ENCODE measurements at regions not wholly inside any gene's neighbourhood (a gene's known extent, or its start where the extent isn't known, plus 50 kb on each side); places are given as distances from the start of the nearest gene placed in this dataset.

DNA sequence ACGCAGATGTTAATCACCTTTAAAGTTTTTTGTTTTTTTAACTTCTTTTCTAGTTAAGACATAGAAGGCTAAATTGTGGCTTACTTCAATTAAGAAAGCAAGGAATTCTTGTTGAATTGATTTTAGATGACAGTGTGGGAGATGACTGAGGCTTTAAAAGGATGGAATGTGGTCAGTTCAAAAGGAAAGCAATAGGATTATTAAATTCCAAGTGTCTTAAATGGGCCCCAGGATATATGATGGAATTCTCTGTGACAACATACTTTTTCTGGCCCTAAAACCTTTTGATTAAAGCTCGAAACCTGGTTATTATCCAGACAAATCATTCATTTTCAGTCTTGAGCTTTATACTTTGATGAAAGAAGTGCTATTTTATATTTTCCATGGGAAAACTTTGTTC lies 179.0 kb upstream of the TMEFF2 start:
- no peak for DNase-seq

DNA sequence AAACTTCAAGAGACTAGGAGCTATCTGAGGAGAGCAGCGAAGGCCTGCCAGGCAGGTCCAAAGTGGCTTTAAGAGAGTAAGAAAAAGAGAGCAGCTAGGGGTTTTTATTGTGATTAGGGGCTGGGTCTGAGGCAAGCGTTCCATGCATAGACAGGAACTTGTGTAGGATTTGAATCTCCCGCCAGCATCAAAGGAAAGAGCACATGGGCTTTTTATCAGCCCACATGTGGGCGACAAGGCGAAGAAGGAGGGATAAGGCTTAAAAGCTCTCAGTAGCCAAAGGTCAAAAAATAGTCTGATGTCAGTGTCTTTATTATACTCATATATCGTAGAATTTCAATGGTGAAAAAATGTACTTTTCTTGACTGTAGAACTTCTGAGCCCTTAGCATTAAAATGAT lies 178.5 kb upstream of the TMEFF2 start:
- no peak for DNase-seq

DNA sequence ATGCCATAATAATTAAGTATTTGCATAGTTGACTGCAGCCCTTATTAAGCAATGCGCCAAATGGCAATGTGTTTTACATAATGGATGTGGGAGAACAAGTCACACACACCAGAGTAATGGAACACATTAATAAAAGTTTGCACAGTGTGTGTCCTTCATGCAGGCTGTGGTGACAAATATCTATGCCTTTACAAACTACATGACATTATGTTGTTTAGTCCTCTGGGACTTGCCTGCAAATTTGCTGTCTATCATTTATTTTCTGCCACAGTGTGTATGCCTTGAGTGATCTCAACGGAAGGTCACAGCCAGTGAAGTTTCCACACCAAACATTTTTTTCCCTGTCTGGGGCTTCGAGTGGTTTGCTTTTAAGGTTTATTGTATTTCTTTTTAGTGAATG lies 175.2 kb upstream of the TMEFF2 start:
- no peak for DNase-seq

DNA sequence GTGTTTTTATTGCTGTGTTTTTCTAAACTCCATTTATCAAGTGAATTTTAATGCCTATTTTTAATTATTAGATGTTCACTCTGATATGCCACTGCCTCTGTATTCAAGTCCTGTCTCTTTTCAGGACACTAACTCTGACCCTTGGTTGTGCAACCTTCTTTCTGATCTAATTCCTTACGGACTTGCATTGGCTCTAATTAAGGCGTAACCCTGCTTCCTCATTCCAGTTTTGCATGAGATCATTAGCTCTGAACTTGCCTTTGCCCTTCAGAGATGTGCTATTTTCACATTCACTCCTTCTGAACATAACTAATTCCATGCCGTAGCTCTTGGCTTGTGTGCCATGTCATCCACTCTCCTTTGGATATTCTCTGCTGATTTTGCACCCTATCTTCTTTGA lies 162.5 kb upstream of the TMEFF2 start:
- no peak for DNase-seq

DNA sequence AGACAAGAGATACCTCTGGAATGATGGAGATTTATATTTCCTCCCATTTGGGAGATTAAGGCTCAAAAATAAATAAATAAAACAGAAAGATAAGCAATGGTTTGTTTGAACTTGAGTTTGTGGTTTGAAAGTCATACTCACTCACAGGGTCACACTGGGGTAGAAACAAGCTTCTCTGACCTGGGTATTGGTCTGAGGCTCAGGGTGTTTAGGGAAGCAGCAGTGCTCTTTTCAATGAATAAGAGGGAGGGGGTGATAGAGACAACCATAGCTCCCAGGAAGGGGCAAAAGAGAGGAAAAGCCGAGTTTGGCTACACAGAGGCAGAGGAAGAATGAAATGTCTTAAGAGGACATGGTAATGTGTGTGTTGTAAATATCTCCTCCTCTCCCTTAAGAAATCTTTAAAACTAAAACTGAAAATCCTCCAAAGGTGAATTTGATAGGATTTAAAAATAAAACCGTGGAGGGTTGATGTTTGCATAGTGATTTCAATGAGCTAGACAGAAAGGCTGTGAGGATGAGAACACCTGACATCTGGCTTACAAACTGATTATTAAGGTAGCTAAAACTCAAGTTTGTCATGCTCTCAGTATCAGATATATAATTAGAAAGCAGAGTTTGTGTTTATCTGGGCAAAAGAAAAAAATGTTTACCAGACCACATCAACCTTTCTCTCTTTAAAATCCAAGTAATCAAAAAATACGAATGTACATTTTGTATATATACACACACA lies 159.9 kb upstream of the TMEFF2 start:
- DNase-seq, result no peak

DNA sequence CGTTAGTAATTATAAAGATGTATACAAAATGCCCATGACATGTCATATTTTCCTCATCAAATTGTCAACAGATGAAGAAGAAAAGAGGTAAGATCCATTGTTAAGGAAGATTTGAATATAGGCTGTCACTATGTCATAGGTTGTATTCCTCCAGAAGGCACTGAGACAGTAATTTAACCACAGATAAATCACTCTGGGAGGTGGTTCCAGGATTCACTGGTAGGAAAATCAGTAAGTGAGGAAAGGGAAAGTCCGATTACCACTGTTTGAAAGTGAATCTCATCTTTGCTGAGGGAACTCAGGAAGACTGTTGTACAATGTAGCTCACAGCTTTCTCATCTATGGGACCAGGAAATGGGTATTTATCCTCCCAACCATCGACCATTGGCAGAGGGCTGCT lies 152.8 kb upstream of the TMEFF2 start:
- no peak for DNase-seq

DNA sequence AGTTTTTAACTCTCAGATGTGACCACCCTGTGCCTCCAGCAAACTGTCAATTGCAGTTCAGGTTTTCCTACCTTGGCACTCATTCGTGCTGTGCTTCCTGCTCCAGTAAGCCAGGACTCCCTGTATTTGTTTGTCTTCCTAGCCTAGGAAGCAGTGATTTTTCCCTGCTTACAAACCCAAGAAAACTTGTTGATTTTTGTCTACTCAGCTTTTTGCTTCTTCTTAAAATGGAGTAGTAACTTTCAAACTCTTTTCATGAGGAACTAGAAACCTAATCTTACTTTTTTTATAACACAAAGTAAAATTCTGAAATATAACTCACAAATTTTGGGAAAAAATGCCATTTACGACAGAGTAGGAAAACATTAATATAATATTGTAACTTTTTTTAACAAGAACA lies 150.6 kb upstream of the TMEFF2 start:
- DNase-seq, result no peak

DNA sequence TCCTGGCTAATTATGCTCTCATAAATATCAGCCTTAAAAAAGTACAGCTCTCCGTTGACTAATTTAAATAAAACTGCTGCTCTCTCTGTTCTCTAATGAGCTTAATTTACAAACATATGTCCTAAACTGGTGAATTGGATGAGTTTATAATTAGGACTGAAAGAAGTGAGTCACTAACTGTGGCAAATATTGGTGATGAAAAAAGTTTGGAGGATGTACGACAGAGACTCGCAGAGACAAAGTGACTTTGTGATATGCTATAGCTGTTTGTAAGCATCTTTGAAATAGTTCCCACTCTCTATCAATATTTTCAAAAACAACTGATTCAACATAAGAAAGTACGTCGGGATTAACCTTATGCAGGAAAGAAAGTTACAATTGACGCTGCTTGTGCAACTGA lies 138.9 kb upstream of the TMEFF2 start:
- no peak for DNase-seq

DNA sequence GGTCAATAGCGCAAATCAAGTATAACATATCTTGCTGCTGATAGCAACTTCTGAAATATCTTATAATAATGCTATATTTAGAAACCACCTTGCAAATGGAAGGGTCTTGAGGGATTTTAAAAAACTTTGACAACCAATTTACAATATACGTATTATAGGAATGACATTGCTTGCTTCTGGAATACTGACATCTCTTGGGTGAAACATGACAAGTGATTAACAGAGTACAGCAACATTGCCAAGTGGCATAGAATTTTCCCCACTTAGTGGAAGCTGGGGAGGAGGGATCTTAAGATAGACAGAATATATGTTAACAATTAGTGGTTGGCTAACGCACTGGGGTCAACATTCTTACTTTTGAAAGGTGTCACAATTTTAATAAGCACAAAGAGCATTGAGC lies 133.6 kb upstream of the TMEFF2 start:
- no peak for DNase-seq

DNA sequence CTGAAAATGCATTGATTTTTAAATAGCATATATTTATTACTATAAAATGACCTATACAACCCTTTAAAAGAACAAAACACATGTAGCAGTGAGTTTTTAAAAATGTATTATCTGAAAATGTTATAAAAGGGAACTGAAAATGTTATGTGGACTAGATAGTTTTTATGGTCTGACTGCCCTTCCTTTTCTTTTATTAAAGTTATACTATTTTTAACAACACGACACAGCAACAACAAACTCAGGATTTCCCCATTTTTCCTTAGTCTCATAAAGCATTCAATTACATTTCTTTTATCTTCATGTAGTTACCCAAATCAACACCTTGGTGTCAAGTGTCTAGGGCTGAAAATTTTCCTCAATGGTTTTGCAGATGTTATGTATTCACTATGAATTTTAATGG lies 132.8 kb upstream of the TMEFF2 start:
- DNase-seq, result no peak

DNA sequence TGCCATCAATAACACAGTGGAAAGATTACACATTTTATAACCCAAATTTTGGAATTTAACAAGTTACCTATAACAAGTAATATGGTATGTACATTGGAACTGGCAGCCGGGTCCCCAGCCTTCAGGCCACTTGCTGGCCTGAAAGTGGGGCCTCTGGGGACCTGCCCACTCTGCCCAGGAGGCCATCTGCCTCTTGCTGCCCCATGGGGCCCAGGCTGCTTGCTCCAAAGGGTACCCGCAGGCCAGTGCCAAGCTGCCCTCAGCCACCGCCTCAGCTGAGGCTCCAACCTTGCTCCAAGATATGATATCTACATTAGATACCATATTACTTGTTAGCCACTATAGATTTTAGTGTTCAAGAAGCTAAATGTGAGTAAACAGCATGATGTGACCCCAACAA lies 120.8 kb upstream of the TMEFF2 start:
- no peak for DNase-seq

DNA sequence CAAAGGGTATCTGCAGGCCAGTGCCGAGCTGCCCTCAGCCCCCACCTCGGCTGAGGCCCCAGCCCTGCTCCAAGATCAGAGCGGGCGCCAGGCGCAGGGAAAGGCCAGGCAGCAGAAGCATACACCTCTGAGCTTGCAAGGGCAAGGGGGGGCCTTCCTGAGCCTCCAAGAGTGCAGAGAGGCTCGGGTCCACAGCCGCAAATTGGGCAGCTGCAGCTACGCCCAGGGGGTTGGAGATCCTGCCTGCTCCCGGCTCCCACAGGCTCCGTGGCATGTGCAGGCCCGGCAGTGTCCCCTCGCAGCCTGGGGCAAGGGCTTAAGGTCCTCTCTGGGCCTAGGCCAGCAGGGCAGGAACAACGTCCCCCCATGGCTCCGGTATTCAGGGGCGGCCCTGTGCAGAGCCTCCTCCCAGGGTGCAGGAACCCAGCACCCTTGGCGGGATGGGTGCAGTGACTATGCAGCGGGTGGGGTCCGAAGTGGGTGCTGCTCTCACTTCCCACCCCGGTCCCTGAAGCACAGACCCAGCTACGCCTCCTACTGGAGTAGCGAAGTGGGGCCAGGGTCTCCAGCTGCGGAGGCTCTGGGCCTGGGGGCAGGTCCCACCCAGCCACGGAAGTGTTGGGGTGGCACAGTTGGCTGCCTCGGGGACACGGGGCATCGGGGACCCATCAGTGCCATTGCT lies 120.2 kb upstream of the TMEFF2 start:
- no peak for DNase-seq

DNA sequence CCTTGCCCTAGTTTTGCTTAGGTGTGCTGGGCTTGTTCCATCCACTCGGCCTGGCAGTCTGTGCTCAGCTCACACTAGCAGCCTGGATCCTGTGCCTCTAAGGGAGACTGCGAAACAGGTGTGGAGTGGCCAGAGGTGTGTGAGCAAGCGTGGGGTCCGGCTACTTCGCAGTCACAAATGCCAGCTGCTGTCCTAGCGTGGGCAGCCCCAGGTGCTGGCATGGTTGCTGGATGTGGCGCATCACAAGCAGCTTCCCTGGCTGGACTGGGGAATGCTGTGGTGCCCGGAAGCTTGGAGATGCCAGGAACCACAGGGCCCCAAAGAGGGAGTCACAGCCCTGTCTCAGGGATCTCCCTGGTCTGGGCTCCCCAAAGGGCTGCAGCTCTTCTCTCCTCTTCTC lies 119.0 kb upstream of the TMEFF2 start:
- DNase-seq, result no peak

DNA sequence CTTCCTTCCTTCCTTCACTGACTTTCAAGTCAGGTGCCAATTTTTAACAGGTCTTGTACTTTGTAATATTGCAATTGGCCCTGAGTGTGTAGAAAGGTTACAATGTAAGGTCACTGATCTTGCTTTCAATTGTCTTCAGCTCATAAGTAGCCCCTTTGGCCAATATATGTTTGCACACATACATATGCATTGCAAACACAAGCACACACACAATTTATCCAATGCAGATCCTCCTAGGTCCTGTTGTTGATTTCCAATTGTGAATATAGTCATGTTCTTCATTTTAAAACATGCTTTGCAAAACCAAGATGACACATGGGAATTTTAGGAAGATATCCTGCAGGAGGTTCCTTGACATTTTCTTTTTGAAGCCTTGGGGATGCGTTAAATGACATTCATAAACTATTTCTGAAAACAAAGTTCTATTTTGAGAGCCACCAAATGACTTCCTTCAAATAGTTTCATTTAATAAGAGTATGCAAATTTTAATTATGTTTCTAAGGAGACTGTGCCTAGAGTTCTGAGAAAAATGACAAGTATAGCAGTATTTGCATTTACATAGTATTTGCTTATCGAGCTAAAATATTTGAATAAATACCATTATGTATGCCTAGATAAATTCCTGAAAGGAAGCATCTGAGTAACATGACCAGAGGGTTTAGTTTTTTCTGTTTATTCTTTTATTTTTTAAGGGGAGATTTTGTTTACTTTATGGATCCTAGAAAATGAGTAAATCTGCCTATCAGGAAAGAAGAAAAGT lies 117.1 kb upstream of the TMEFF2 start:
- no peak for DNase-seq

DNA sequence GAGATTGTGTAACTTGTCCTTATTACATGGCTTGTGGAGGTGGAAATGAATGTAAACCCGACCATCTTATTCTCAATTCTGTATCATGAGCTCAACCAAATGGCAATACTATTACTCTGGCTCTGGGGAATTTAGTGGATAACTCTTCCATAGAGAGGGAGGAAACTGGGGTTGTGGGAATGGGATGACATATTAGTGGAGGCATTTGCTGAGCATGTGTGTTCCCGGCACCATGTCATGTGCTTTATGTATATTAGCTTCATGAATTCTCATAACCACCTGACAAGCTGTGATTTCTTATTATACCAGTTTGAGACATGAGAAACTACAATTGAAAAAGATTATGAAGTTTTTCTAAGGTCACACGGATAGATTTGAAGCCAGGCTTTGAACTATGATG lies 112.8 kb upstream of the TMEFF2 start:
- no peak for DNase-seq

DNA sequence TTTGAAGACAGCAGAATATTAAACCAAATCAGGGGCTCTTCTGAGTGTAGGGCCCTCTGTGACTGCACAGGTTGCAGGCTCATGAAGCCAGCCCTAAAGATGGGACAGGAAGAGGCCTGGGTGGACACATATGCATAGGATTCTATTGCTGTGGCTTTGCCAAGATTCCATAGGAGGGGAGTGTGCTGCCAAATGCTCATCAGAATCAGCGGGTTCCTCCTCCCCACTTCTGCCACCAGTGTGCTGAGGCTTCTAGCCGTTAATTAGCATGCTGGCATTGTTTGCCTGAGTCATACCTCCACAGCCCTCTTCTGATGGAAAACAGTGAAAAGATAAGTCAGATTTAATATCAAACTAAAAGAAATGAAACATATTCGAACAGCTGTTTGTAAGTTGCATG lies 103.9 kb upstream of the TMEFF2 start:
- no peak for DNase-seq

DNA sequence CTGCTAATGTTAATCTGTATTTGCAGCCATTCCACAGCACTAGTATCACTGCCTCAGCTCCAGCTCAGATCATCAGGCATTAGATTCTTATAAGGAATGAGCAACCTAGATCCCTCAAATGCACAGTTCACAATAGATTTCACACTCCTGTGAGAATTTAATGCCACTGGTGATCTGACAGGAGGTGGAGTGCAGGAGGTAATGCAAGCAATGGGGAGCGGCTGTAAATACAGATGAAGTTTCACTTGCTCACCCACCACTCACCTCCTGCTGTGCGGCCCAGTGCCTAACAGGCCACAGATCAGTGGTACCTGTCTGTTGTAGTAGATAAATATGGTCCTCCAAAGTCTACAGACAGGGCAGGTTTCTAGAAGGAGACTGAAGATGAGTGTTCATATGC lies 97.7 kb upstream of the TMEFF2 start:
- DNase-seq, result no peak

DNA sequence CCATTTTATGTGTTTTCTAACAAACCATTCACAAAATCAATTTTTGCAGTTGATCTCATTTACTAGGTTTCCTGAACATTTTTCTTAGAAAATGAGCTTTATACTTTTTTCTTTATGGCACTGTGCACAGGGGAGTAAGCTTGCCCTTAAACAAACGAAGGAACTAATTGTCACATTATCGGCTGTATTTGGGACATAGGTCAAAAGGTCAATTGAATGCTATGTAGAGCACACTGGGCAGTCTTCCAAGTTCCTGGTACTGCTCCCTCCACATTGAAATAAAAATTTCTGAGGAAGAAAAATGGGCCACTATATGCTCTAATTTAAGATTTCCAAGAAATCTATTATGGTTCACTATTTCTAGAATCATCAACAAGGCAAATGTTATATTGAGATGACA lies 93.6 kb upstream of the TMEFF2 start:
- no peak for DNase-seq

DNA sequence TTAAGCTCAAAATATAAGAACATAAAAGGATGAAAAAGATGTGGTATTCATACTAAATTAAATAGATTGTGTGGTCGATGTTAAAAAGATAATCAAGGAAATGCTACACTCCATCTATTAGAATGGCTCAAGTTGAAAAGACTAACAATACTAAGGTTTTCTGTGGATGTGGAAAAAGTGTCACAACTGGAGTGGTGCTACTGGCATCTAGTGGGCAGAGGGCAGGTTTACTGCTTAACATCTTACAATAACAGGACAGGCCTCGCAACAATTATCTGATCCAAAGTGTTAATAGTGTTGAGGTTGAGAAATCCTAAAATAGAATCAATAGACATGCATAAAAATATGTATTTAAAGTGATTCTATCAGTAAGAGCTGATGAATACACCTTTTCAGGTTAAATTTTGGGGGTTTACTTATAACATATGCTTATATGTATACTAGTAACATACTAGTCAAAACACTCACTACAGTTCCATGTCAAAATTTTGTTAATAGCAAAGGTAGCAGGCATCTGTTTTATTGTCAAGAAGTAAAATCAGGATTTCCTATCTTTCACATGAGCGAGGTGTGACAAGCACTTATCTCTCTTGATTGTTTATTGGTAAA lies 91.5 kb upstream of the TMEFF2 start:
- DNase-seq, result no peak

DNA sequence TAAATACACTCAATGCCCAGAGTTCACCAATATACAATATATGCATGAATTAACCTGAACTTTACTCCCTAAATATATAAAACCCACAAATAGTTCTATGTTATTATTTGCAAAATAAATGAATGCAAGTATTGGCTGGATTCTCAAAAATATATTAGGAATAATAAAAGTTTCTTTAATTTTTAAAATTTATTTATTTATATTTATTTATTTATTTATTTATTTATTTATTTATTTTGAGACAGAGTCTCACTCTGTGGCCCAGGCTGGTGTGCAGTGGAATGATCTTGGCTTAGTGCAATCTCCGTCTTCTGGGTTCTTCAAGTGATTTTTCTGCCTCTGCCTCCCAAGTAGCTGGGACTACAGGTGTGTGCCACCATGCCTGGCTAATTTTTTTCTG lies 88.7 kb upstream of the TMEFF2 start:
- DNase-seq, result no peak

DNA sequence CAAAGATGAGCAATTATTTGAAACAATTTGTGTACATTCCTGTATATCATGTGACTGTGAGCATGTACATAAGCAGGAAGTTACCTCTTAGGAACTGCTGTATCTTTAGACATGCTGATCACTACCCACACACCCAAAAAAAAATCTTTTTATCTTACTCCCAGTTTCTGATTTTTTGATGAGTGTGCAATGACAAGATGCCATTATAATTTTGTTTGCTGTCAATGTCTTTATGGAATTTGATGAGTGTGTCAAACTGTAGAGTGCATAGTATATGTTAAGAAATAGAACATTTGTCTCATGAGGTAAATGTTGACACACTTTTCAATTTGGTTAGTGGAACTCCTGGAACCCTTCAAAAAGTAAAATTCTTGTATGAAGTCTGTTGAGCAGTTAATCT lies 84.0 kb upstream of the TMEFF2 start:
- DNase-seq, result no peak

DNA sequence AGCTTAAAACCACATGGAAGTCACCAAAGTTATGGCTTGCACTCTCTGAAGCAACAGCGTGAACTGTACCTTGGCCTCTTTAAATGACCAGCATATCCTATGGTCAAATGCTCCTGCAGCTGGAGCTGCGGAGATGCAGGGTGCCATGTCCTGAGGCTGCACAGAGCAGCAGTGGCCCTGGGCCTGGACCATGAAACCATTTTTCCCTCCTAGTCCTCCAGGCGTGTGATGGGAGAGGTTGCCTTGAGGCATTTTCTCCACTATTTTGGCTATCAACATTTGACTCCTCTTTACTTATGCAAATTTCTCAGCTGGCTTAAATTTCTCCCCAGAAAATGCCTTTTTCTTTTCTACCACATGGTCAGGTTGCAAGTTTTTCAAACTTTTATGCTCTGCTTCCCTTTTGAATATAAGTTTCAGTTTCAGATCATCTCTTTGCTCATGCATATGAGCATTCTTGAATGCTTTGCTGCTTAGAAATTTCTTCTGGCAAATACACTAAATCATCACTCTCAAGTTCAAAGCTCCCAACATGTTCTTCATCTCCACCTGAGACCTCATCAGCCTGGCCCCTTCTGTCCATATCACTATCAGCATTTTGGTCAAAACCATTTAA lies 82.9 kb upstream of the TMEFF2 start:
- DNase-seq, result no peak

DNA sequence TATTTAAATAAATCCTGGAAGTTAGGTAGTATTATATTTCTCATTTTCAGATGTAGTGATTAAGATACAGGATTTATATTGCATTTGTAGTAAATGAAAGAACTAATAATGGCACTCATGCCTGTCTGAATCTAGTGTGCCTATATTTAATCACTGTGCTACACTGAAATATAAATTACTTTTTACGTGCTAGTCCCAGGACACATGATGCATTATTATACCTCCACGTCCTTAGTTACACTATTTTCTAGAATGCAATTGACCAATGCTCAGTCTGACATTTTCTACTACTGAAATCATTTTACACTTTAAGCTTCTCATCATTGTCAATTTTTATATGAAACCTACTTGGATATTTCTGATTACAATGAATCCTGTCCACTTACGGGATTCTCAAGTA lies 80.9 kb upstream of the TMEFF2 start:
- no peak for DNase-seq

Data from activated CD4-positive, alpha-beta T cell treated with anti-CD3 and anti-CD28 coated beads for 1 hour (primary cell).